HG03521 (cell line): ENCODE measurements at regions not wholly inside any gene's neighbourhood (a gene's known extent, or its start where the extent isn't known, plus 50 kb on each side); places are given as distances from the start of the nearest gene placed in this dataset.

Experiments
- ATAC-seq: cut with Tn5 transposase; IDR thresholded peaks from one replicate; pipeline ENCODE4 v1.9.1; 2021; ENCODE audit warnings: mild to moderate bottlenecking, moderate library complexity; ENCODE audit not compliant: unreplicated experiment

- no peak for ATAC-seq
These were observed 617.1 kb downstream of the BRD1 start for GRCh38 chr22:49210606-49211005.

- ATAC-seq, result no peak
These were observed 618.0 kb downstream of the BRD1 start for GRCh38 chr22:49209452-49210195.

- ATAC-seq, result no peak
These were observed 618.9 kb downstream of the BRD1 start for GRCh38 chr22:49208768-49209252.

- no peak for ATAC-seq
These were observed 619.7 kb downstream of the BRD1 start for GRCh38 chr22:49208004-49208402.

GRCh38 chr22:49207008-49208003 lies 620.4 kb downstream of the BRD1 start:
- ATAC-seq, result no peak

GRCh38 chr22:49206281-49206680 lies 621.4 kb downstream of the BRD1 start:
- no peak for ATAC-seq

GRCh38 chr22:49205483-49205800 lies 622.2 kb downstream of the BRD1 start:
- no peak for ATAC-seq

- ATAC-seq, result no peak
These were observed 622.8 kb downstream of the BRD1 start for GRCh38 chr22:49204599-49205482.

GRCh38 chr22:49203859-49204598 lies 623.6 kb downstream of the BRD1 start:
- ATAC-seq, result no peak

- no peak for ATAC-seq
These were observed 624.4 kb downstream of the BRD1 start for GRCh38 chr22:49203091-49203858.

GRCh38 chr22:49202226-49202625 lies 625.4 kb downstream of the BRD1 start:
- ATAC-seq, result no peak

- ATAC-seq, result no peak
These were observed 626.4 kb downstream of the BRD1 start for GRCh38 chr22:49201046-49201970.

- ATAC-seq, result no peak
These were observed 628.4 kb downstream of the BRD1 start for GRCh38 chr22:49199224-49199623.

GRCh38 chr22:49198705-49199084 lies 629.0 kb downstream of the BRD1 start:
- ATAC-seq, result no peak

- ATAC-seq, result no peak
These were observed 629.5 kb downstream of the BRD1 start for GRCh38 chr22:49197986-49198704.

GRCh38 chr22:49197505-49197904 lies 630.2 kb downstream of the BRD1 start:
- ATAC-seq, result no peak

- no peak for ATAC-seq
These were observed 631.6 kb downstream of the BRD1 start for GRCh38 chr22:49196046-49196511.

GRCh38 chr22:49195636-49196035 lies 632.0 kb downstream of the BRD1 start:
- ATAC-seq, result no peak
